Stromal cell of bone marrow (primary cell): ENCODE measurements at regions not wholly inside any gene's neighbourhood (a gene's known extent, or its start where the extent isn't known, plus 50 kb on each side); places are given as distances from the start of the nearest gene placed in this dataset.

Experiments
- DNase-seq: peaks from one replicate; pipeline ENCODE4 v3.0.0-alpha.2; 2012; ENCODE audit warnings: low read depth

GRCh38 chr5:165101709-165102108 lies 1596.3 kb downstream of the MAT2B start:
- no peak for DNase-seq

GRCh38 chr5:165104611-165105010 lies 1599.2 kb downstream of the MAT2B start:
- no peak for DNase-seq

GRCh38 chr5:165108809-165109208 lies 1603.4 kb downstream of the MAT2B start:
- no peak for DNase-seq

DNA sequence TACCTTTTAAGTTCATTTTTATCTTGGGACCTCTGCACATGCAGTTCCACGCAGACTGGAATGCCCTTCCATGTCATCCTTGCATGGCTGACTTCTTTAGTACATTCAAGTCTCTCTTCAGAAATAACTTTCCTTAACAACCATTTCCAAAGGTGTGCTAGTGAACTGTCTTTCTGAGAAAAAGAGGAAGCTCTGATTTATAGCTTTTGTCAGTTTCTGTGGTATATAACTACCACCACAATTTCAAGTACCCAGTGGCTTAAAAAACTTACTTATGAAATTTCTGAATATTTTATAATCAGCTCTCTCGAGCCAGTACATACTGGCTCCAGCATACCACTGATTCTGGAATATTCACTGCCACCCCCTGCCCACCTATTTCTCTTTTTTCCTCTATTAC lies 1613.8 kb downstream of the MAT2B start:
- DNase-seq: no peak

GRCh38 chr5:165126598-165126997 lies 1621.2 kb downstream of the MAT2B start:
- DNase-seq: no peak

DNA sequence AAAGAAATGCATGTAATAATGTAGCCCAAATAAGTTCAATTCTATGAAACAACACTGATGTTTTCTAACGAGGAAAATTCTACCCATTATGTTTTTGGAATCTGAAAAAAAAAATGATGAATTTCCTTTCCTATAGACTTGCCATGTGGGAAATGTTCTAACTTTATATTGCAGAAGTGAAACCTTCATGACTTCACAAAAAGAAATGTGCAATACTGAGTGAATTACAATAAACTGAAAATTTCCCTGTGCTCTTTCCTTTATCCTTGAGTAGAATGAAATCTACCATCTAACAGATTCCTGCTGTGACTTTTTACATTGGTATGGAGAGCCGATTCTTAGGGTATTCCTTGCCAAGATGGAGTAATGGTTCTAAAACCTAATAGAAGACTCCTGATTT lies 1622.5 kb downstream of the MAT2B start:
- DNase-seq: no peak

GRCh38 chr5:165130656-165131055 lies 1625.2 kb downstream of the MAT2B start:
- DNase-seq: no peak

- DNase-seq: no peak
These were observed 1628.7 kb downstream of the MAT2B start for GRCh38 chr5:165134155-165134554.

GRCh38 chr5:165135565-165135964 lies 1630.1 kb downstream of the MAT2B start:
- no peak for DNase-seq

- no peak for DNase-seq
These were observed 1632.3 kb downstream of the MAT2B start for GRCh38 chr5:165137701-165138100.

- no peak for DNase-seq
These were observed 1632.8 kb downstream of the MAT2B start for GRCh38 chr5:165138236-165138635.

DNA sequence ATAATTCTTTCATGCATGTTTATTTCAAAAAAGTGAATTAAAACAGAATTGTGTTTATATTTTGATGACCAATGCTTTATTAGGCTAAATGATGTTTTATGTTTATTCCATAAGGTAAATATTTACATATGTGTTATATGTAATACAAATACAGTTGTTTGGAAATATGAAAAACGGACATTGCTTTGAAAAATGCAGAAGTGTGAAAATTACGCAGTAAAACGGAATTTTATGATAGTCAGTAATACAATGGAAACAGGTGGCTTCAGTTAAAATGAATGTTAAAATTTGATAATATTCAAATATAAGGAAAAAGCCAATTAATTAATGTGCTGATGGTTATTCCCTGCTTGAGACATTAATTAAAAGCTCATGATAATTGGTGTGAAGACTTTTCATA lies 1633.8 kb downstream of the MAT2B start:
- no peak for DNase-seq

DNA sequence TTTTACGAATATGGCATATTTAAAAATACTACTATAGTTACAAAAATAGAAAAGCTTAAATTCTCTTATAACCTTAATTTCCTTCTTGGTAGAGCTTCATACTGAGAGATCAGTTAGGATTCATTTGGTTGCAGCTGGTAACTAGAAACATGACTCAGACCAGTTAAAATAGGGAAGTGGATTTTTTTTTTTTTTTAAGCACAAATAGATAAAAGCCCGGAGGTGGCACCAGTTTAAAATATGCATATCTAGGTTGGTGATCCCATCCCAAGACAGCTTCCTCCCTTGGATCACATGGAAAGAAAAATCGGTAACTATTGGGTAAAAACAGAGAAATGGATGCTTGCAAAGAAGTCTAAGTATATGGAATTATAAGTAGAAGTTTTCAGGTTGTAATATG lies 1634.3 kb downstream of the MAT2B start:
- no peak for DNase-seq

DNA sequence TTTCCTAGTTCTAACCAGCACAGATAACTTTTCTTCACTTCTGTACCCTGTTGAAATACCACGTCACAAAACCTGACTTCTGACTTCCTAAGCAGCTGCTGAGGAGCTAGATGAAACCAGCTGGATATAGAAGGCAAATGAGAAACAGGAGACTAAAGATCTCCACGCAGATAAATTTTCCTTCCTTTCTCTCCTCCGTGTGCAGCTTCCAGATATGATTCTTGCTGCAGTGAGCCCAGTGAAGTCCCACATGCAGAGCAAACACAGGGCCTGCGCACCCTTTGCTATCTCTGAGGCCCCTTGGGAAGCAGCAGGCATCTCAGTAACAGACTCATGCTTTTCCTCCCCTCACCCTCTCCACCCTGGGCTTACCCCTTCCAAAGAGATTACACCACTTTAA lies 1638.3 kb downstream of the MAT2B start:
- no peak for DNase-seq

- no peak for DNase-seq
These were observed 1644.0 kb downstream of the MAT2B start for GRCh38 chr5:165149431-165149830.

GRCh38 chr5:165152058-165152457 lies 1646.6 kb downstream of the MAT2B start:
- DNase-seq: no peak

DNA sequence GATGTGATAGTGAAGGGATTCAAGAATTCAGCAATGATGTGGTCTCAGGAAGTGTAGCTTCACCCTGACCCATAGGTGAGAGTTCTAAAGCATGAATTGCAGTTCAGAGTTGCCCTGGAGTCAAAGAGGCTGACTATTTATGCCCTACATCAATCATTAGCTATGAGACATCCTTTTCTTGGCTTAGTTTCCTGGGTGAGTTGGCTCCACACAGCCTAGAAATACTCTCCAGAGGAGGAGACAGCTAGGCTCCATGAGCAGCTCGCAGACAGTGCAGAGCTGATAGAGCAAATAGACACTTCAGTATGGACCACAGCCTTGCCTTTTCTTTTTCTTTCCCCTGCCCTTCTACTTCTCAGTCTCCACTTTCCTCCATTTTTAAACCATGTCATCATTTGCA lies 1651.8 kb downstream of the MAT2B start:
- DNase-seq: peak; percentile 7

- DNase-seq: no peak
These were observed 1655.8 kb downstream of the MAT2B start for GRCh38 chr5:165161204-165161603.

DNA sequence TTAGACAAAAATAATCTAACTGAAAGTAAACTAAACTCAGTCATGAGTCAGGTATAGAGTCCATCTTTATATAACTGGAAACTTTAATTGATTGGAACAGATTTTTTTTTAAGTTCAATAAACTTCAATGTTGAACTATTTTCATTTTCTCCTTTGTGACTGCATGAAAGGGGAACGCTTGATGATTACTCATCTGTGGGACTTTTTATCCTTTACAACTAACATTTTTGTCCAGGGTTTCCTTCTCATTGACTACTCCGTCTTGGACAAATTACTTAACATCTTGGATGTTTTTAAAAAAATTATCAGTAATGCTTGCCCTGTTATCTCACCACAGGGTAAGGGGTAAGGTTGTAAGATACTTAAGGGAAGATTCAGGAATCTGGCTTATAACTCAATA lies 1658.4 kb downstream of the MAT2B start:
- DNase-seq: no peak

GRCh38 chr5:165173651-165174050 lies 1668.2 kb downstream of the MAT2B start:
- no peak for DNase-seq

DNA sequence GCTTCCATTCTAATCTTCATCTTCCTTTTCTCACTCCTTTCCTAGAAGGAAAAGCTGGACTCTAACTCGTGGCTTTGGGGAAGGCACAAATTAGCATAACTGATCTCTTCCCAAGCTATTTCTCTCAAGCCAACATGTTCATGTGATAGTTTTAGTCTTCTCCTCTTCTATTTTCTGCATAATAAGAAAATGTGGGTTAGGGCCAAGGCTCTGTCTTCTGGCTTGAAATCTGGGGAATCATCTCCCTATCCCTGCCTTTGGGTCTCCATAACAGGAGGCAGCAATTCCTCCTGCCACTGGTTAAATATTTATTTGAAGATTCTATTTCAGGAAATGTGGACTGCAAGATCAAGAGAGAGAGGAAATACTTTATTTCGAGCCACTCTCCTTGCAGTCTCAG lies 1669.6 kb downstream of the MAT2B start:
- DNase-seq: no peak

DNA sequence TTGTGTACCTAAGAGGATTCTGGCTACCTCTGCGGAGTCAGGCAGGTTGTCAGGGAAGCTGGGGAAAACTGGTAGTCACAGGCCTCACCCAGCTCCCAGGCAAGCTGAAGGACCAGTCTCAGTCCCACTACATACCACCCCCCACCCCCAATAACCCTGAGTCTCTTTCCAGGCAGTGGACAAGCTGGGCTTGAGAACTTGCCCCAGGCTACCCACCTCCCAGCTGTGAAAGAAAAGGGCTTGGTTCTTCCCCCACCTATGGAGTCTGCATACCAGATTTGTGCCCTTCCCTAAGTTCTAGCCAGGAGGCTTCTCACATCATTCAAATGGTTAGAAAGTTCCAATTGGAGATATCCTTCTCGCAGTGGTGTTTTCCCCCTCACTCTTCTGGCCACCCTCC lies 1678.8 kb downstream of the MAT2B start:
- no peak for DNase-seq

DNA sequence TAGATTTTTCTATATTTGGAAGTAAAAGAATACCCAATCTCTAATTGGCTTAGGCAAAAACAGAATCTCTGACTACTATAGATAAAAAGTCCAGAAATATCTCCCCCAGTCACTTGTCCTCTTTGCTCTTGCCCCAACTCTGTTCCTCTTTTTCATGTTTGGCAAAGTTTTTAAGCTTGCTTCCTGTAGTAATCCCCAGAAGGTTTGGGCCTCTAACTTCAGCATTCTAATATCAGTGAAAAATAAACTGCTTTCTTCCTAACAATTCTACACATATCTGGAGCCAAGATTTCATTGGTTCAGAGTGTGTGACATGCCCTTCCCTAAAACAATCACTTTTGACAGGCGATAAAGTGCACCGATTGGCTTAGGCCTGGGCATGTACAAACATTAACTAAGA lies 1680.3 kb downstream of the MAT2B start:
- no peak for DNase-seq

GRCh38 chr5:165187815-165188214 lies 1682.4 kb downstream of the MAT2B start:
- DNase-seq: no peak

DNA sequence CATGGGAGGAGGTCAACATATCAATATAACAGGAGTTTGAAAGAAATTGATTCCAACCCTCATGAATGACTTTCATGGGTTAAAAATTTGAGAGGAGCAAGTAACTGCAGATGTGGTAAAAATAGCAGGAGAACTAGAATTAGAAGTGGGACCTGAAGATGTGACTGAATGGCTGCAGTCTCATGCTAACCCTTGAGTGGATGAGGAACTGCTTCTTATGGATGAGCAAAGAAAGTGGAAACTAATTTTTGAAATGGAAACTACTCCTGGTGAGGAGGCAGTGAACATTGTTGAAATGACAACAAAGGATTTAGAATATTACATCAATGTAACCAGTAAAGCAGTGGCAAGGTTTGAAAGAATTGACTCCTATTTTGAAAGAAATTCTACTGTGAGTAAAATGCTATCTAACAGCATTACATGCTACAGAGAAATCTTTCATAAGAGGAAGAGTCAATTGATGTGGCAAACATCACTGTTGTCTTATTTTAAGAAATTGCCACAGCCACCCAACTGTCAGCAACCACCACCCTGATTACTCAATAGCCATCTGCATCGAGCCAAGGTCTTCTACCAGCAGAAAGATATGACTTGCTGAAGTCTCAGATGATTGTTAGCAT lies 1683.2 kb downstream of the MAT2B start:
- DNase-seq: no peak
